Activated B cell treated with CpG ODN at 0.5 μM for 24 hours (primary cell): ENCODE measurements at regions not wholly inside any gene's neighbourhood (a gene's known extent, or its start where the extent isn't known, plus 50 kb on each side); places are given as distances from the start of the nearest gene placed in this dataset.

Experiments used
- ATAC-seq: fragments of 200-7000 bp; cut with Tn5 transposase; one replicate; pipeline ENCODE4 v1.10.0; 2021; ENCODE audit warnings: low read depth, mild to moderate bottlenecking, moderate library complexity
- CTCF ChIA-PET: fragments of 350-600 bp; sonication (Branson Sonifier 250); formaldehyde crosslinking; loops from one replicate; lab custom pipeline; 2021; ENCODE audit warnings: antibody characterized with exemption; lab: Charles Lee
- POLR2A ChIA-PET: fragments of 350-600 bp; sonication (Branson Sonifier 250); formaldehyde crosslinking; loops from one replicate; lab custom pipeline; 2021; ENCODE audit warnings: antibody characterized with exemption; lab: Charles Lee
- DNase-seq: peaks from one replicate; pipeline ENCODE4 v3.0.0; 2022
- H3K27ac Mint-ChIP-seq: one replicate; pipeline ENCODE4 v1.8.0; 2020; ENCODE audit warnings: mixed read lengths
- H3K27me3 Mint-ChIP-seq: one replicate; pipeline ENCODE4 v1.8.0; 2021; ENCODE audit warnings: mixed read lengths
- H3K36me3 Mint-ChIP-seq: one replicate; pipeline ENCODE4 v1.8.0; 2021; ENCODE audit warnings: low read depth, mixed read lengths
- H3K4me1 Mint-ChIP-seq: one replicate; pipeline ENCODE4 v1.8.0; 2021; ENCODE audit warnings: mixed read lengths
- H3K4me3 Mint-ChIP-seq: one replicate; pipeline ENCODE4 v1.8.0; 2020; ENCODE audit warnings: mild to moderate bottlenecking, mixed read lengths
- H3K9me3 Mint-ChIP-seq: one replicate; pipeline ENCODE4 v1.8.0; 2020; ENCODE audit warnings: mixed read lengths
- intact Hi-C: fragments of 100-400 bp; cut with micrococcal nuclease; formaldehyde crosslinking; loops from one replicate; pipeline ENCODE4 v1.15.1; 2024
- TF ChIP-seq, protein P1 (sequence below): fragments of 200-600 bp; IDR thresholded peaks from one replicate; pipeline ENCODE4 v1.8.0; 2022; ENCODE audit warnings: antibody characterized with exemption, mild to moderate bottlenecking

DNA sequence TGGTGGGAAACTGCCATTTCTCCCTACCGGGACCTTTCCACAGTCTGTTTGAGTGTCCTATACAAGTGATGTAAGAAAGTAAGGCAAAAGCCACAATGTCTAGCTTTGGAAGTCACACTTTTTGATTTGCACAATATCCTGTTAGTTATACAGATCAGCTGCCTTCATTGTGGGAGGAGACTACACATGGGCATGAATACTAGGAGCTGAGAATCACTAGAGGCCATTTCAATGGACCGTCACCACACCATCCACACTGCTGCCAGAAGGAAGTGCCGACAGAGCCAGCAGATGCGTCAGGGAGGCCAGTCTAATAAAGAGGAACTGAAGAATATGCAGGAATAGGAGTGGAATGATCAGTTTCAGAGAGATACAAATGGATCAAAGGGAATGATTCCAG is 65.8 kb downstream of the SCN11A start:
- TF ChIP-seq, protein P1, sequence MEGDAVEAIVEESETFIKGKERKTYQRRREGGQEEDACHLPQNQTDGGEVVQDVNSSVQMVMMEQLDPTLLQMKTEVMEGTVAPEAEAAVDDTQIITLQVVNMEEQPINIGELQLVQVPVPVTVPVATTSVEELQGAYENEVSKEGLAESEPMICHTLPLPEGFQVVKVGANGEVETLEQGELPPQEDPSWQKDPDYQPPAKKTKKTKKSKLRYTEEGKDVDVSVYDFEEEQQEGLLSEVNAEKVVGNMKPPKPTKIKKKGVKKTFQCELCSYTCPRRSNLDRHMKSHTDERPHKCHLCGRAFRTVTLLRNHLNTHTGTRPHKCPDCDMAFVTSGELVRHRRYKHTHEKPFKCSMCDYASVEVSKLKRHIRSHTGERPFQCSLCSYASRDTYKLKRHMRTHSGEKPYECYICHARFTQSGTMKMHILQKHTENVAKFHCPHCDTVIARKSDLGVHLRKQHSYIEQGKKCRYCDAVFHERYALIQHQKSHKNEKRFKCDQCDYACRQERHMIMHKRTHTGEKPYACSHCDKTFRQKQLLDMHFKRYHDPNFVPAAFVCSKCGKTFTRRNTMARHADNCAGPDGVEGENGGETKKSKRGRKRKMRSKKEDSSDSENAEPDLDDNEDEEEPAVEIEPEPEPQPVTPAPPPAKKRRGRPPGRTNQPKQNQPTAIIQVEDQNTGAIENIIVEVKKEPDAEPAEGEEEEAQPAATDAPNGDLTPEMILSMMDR = no peak
- Mint-ChIP-seq H3K36me3 (no peaks in the 10 kb centered on the region), H3K27me3 (peaks cover 14% of the 10 kb centered on the region), H3K4me1 (no peaks in the 10 kb centered on the region), H3K9me3 (no peaks in the 10 kb centered on the region), H3K4me3 (no peak overlapping the region), H3K27ac (no peak overlapping the region)
- intact Hi-C loops = no loop called here
- POLR2A ChIA-PET = interaction anchor here (0.5 kb wide), 1 partner anchor 11 kb away, joined by 10 read pairs; no protein-coding TSS in a partner anchor
- no peak for ATAC-seq
- DNase-seq = no peak
- CTCF ChIA-PET = no interaction called here

DNA sequence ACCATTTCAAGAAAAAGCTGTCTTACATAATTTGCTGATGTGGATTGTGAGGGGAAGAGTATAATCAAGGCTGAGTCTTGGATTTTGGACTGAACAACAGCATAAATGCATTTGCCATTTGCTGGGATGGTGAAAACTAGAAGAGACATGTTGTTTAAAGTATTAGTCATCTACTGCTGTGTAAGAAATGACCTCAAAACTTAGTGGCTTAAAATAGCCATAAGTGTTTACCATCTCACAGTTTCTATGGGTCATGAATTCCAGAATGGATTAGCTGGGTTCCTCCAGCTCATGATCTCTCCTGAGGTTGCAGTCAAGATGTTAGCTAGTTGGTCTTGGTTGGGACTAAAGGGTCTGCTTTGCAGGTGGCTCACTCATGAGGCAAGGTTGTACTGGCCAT is 66.2 kb downstream of the SCN11A start:
- ChIA-PET POLR2A (interaction anchor here (0.5 kb wide), 1 partner anchor 11 kb away, joined by 10 read pairs; no protein-coding TSS in a partner anchor), CTCF (no interaction called here)
- Mint-ChIP-seq H3K4me1 (no peaks in the 10 kb centered on the region), H3K36me3 (no peaks in the 10 kb centered on the region), H3K27me3 (peaks cover 14% of the 10 kb centered on the region), H3K27ac (no peak overlapping the region), H3K9me3 (no peaks in the 10 kb centered on the region), H3K4me3 (no peak overlapping the region)
- TF ChIP-seq, protein P1 = no peak
- ATAC-seq (no peak), DNase-seq (no peak)
- intact Hi-C loops = no loop called here

DNA sequence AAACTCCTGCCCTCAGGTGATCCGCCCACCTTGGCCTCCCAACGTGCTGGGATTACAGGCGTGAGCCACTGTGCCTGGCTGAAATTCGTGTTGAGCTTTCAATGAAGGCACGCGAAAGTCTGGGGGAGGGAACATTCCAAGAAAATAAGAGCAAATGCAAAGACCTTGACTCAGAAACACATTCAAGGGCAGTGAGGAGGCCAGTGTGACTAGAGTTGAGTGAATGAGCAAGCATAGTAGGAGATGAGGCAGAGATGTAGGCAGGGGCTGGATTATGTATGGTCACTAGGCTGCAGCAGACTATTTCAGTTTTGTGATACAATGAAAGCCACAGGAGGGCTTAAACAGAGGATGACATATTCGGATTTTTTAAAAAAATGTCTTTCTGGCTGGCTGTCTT is 67.0 kb downstream of the SCN11A start:
- Mint-ChIP-seq H3K36me3 (no peaks in the 10 kb centered on the region), H3K4me3 (no peak overlapping the region), H3K9me3 (no peaks in the 10 kb centered on the region), H3K4me1 (no peaks in the 10 kb centered on the region), H3K27ac (no peak overlapping the region), H3K27me3 (peaks cover 6% of the 10 kb centered on the region)
- POLR2A ChIA-PET = no interaction called here
- TF ChIP-seq, protein P1 = no peak
- ATAC-seq = no peak
- intact Hi-C loops = no loop called here
- no peak for DNase-seq
- CTCF ChIA-PET = no interaction called here

DNA sequence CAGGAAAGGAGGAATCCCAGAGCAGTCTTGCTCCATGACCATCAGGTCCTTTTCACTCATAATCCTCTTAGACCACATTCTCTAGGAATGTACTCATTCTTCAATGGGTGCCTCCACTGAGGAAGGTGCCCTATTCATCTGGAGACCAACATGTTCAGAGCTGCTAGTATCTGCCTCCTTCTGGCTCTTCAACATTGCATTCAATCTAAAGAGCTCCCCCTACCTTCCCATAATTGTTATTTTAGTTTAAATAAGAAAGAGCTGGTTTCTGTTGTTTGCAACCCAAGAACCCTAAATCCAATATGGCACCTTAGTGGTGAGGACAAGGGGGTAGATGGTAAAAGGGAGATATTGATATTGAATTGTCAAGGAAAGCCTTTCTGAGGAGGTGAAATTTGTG is 67.6 kb downstream of the SCN11A start:
- intact Hi-C loops = no loop called here
- no peaks in the 10 kb centered on the region for H3K36me3 Mint-ChIP-seq
- TF ChIP-seq, protein P1 = no peak
- no peak overlapping the region for H3K4me3 Mint-ChIP-seq
- no peak overlapping the region for H3K27ac Mint-ChIP-seq
- peaks cover 8% of the 10 kb centered on the region for H3K27me3 Mint-ChIP-seq
- H3K4me1 Mint-ChIP-seq = no peaks in the 10 kb centered on the region
- ChIA-PET POLR2A (no interaction called here), CTCF (no interaction called here)
- DNase-seq (no peak), ATAC-seq (no peak)
- H3K9me3 Mint-ChIP-seq = no peaks in the 10 kb centered on the region

DNA sequence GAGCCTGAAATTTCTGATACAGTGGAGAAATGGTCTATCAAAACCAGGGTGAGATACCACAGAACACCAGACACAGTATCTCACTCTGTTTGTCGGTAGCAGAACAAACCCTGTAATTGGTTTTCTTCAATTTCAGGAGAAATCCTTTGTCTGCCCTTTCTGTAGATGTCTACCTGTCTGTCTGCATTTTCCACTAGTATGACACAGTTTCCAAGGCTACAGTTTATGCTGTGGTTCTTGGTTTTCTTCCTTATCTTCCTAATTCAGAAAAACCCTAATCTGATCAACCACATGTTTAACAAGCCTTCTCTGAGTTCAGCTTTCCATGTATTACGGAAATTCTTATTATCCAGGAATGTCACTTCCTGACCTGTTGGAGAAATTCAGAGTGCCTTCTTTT is 70.8 kb downstream of the SCN11A start:
- ChIA-PET POLR2A (no interaction called here), CTCF (no interaction called here)
- intact Hi-C loops = no loop called here
- Mint-ChIP-seq H3K4me3 (no peak overlapping the region), H3K27ac (no peak overlapping the region), H3K4me1 (no peaks in the 10 kb centered on the region), H3K9me3 (no peaks in the 10 kb centered on the region), H3K27me3 (peaks cover 7% of the 10 kb centered on the region), H3K36me3 (no peaks in the 10 kb centered on the region)
- TF ChIP-seq, protein P1 = no peak
- DNase-seq (no peak), ATAC-seq (no peak)
